ENCODE measurements at regions not wholly inside any gene's neighbourhood (a gene's known extent, or its start where the extent isn't known, plus 50 kb on each side); places are given as distances from the start of the nearest gene placed in this dataset.

- no peak for TF ChIP-seq STAT1 (IDR thresholded peaks at IDR 0.05; ENCODE audit: unreplicated experiment)
Measured at GRCh38 chr7:82549616-82550285, 106.2 kb upstream of the CACNA2D1 start (continued).

- Mint-ChIP-seq H3K4me3 (no peak overlapping the region), H3K36me3 (ENCODE audit: low read depth) (no peaks in the 10 kb centered on the region), H3K27me3 (ENCODE audit: insufficient read depth, low read depth, poor library complexity) (no peaks in the 10 kb centered on the region), H3K4me1 (no peaks in the 10 kb centered on the region), H3K27ac (no peak overlapping the region), H3K9me3 (no peaks in the 10 kb centered on the region)
- no peak overlapping the region for H3K4me3 ChIP-seq
- no peak overlapping the region for H3K4me2 ChIP-seq
- DNase-seq (ENCODE audit: low spot score) (no peak), ATAC-seq (no peak)
- no peaks in the 10 kb centered on the region for H4K20me1 ChIP-seq (replicated peaks; ENCODE audit: insufficient read depth)
- no peaks in the 10 kb centered on the region for H3K79me2 ChIP-seq (replicated peaks; ENCODE audit: insufficient read depth)
- H3K27ac ChIP-seq (ENCODE audit: low read depth) = no peak overlapping the region
- no peak overlapping the region for H2AFZ ChIP-seq
- H3K9me2 ChIP-seq (ENCODE audit: insufficient read depth) = no peaks in the 10 kb centered on the region
- H3K27me3 ChIP-seq (ENCODE audit: insufficient read depth) = no peaks in the 10 kb centered on the region
- H3F3A ChIP-seq (replicated peaks; ENCODE audit: low read depth) = no peaks in the 10 kb centered on the region
- H3K4me1 ChIP-seq (ENCODE audit: insufficient read depth) = no peaks in the 10 kb centered on the region
- H3K36me3 ChIP-seq (ENCODE audit: insufficient read depth) = no peaks in the 10 kb centered on the region
- TF ChIP-seq CREB1 (CRISPR knock-in tag; IDR thresholded peaks at IDR 0.05; ENCODE audit: low read depth) (no peak), EZH2 (IDR thresholded peaks at IDR 0.05; ENCODE audit: low read depth, unreplicated experiment) (no peak), ZNF114 (CRISPR knock-in tag; IDR thresholded peaks at IDR 0.05) (no peak), POLR2AphosphoS5 (IDR thresholded peaks at IDR 0.05; ENCODE audit: low read depth) (no peak), NANOG (IDR thresholded peaks at IDR 0.05; ENCODE audit: borderline replicate concordance) (no peak), ZNF331 (CRISPR knock-in tag; IDR thresholded peaks at IDR 0.05; ENCODE audit: low read depth) (no peak), ETS1 (IDR thresholded peaks at IDR 0.05) (no peak), ZNF462 (CRISPR knock-in tag; IDR thresholded peaks at IDR 0.05) (no peak), JUNB (IDR thresholded peaks at IDR 0.05; ENCODE audit: unreplicated experiment) (no peak), STAT1 (IDR thresholded peaks at IDR 0.05; ENCODE audit: unreplicated experiment) (no peak), CTCF (conservative IDR thresholded peaks at IDR 0.05; ENCODE audit: low read depth in 2 of 2) (no peak), EZH2phosphoT487 (IDR thresholded peaks at IDR 0.05; ENCODE audit: unreplicated experiment) (no peak)
Measured at GRCh38 chr7:82548141-82548688, 104.6 kb upstream of the CACNA2D1 start.

All from GM23338 (cell line).